Stimulated activated naive CD8-positive, alpha-beta T cell treated with anti-CD3 and anti-CD28 coated beads, Interleukin-15, Interleukin-2, amounts not matched to agents 100 ng/mL and 50 ng/mL, for 24 hours (primary cell): ENCODE measurements at regions not wholly inside any gene's neighbourhood (a gene's known extent, or its start where the extent isn't known, plus 50 kb on each side); places are given as distances from the start of the nearest gene placed in this dataset.
"Not testable (repeated sequence)": the region's sequence is repeated elsewhere in the genome, so short reads cannot be mapped to it uniquely, and the experiment has no call there.

Experiments used
- H3K27ac Mint-ChIP-seq: one replicate; pipeline ENCODE4 v1.8.0; 2021; ENCODE audit warnings: mild to moderate bottlenecking, mixed read lengths
- H3K27me3 Mint-ChIP-seq: one replicate; pipeline ENCODE4 v1.8.0; 2021; ENCODE audit warnings: mixed read lengths
- H3K36me3 Mint-ChIP-seq: one replicate; pipeline ENCODE4 v1.8.0; 2021; ENCODE audit warnings: low read depth, mixed read lengths
- H3K4me1 Mint-ChIP-seq: one replicate; pipeline ENCODE4 v1.8.0; 2021; ENCODE audit warnings: low read depth, mixed read lengths
- H3K4me3 Mint-ChIP-seq: one replicate; pipeline ENCODE4 v1.8.0; 2021; ENCODE audit warnings: mild to moderate bottlenecking, mixed read lengths
- H3K9me3 Mint-ChIP-seq: one replicate; pipeline ENCODE4 v1.8.0; 2021; ENCODE audit warnings: mixed read lengths

GRCh38 chr5:32534041-32534440 is 51.3 kb upstream of the SUB1 start:
- H3K4me3 Mint-ChIP-seq, result no peak overlapping the region
- no peaks in the 10 kb centered on the region for H3K27me3 Mint-ChIP-seq
- peak overlapping the region; percentile 45 for H3K27ac Mint-ChIP-seq
- no peaks in the 10 kb centered on the region for H3K9me3 Mint-ChIP-seq
- H3K4me1 Mint-ChIP-seq, result peaks cover 46% of the 10 kb centered on the region
- no peaks in the 10 kb centered on the region for H3K36me3 Mint-ChIP-seq

DNA sequence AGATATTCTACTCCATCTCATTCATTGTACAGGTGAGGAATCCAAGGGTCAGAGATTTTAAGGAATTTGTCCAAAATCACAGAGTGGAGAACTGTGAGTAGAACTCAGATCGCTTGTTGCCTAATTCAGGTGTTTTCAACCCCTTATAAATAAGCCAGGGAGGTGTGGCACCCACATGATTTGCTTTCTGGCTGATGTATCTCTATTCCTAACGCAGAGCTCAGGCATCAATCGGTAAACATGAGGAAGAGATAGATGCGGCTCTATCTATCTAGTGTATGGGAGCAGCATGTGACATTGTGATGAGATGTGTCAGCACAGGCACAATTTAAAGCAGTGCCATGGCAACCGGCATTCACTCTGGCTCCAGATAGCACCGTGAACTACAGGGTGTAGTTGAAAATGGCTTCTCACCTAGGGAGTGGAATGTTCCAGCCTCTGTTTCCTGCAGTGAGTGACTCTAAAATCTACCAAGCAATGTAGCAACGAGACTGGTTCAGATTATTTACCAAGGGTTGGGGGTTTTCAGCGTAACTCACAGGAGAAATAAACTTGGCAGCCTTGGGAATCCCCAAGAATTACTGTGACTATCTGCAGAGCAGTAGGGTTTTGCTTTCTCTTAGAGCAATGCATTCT is 53.4 kb upstream of the SUB1 start:
- H3K4me3 Mint-ChIP-seq, result peak overlapping the region; percentile 78
- peak overlapping the region; percentile 83 for H3K27ac Mint-ChIP-seq
- no peaks in the 10 kb centered on the region for H3K27me3 Mint-ChIP-seq
- no peaks in the 10 kb centered on the region for H3K36me3 Mint-ChIP-seq
- H3K9me3 Mint-ChIP-seq, result no peaks in the 10 kb centered on the region
- H3K4me1 Mint-ChIP-seq, result peaks cover 30% of the 10 kb centered on the region

DNA sequence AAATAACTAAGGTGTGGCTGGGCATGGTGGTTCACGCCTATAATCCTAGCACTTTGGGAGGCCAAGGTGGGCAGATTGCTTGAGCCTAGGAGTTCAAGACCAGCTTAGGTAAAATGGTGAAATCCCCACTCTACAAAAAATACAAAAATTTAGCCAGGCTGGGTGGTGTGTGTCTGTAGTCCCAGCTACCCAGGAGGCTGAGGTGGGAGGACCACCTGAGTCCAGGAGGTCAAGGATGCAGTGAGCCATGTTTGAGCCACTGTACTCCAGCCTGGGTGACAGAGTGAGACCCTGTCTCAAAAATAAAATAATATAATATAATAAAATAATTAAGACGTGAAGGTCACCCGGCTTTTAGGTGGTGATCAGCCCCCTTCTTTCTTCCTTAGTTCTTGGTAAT is 58.0 kb upstream of the SUB1 start:
- not testable (repeated sequence) for H3K27me3 Mint-ChIP-seq, H3K9me3 Mint-ChIP-seq, H3K4me3 Mint-ChIP-seq, H3K36me3 Mint-ChIP-seq, H3K27ac Mint-ChIP-seq
- peaks cover 12% of the 10 kb centered on the region for H3K4me1 Mint-ChIP-seq

DNA sequence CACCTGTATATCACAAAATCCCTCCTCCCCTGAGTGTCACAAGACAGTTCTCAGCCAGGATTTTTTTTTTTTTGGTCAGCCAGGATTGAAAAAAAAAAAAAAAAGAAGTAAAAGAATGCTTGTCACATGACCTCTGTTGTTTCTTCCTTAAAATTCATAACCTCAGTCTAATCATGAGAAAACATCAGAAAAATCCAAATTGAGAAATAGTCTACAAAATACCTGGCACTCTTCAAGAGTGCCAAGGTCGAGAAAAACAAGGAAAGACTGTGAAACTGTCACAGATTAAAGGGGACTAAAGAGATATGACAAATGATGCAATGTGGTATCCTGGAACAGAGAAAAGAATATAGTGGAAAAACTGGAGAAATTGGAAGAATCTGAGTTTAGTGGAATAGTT is 58.5 kb upstream of the SUB1 start:
- Mint-ChIP-seq H3K27me3 (peaks cover 3% of the 10 kb centered on the region), H3K27ac (no peak overlapping the region), H3K36me3 (no peaks in the 10 kb centered on the region), H3K9me3 (no peaks in the 10 kb centered on the region), H3K4me3 (no peak overlapping the region), H3K4me1 (peaks cover 7% of the 10 kb centered on the region)

- H3K4me3 Mint-ChIP-seq, result no peak overlapping the region
- no peak overlapping the region for H3K27ac Mint-ChIP-seq
- peaks cover 3% of the 10 kb centered on the region for H3K27me3 Mint-ChIP-seq
- no peaks in the 10 kb centered on the region for H3K4me1 Mint-ChIP-seq
- no peaks in the 10 kb centered on the region for H3K9me3 Mint-ChIP-seq
- no peaks in the 10 kb centered on the region for H3K36me3 Mint-ChIP-seq
Observed at GRCh38 chr5:32523625-32524024, 61.7 kb upstream of the SUB1 start.

- H3K4me3 Mint-ChIP-seq, result no peak overlapping the region
- H3K9me3 Mint-ChIP-seq, result no peaks in the 10 kb centered on the region
- H3K27me3 Mint-ChIP-seq, result peaks cover 3% of the 10 kb centered on the region
- H3K4me1 Mint-ChIP-seq, result no peaks in the 10 kb centered on the region
- H3K27ac Mint-ChIP-seq, result no peak overlapping the region
- no peaks in the 10 kb centered on the region for H3K36me3 Mint-ChIP-seq
Observed at GRCh38 chr5:32522429-32523143, 62.8 kb upstream of the SUB1 start.

GRCh38 chr5:32521481-32521880 is 63.9 kb upstream of the SUB1 start:
- no peak overlapping the region for H3K4me3 Mint-ChIP-seq
- no peaks in the 10 kb centered on the region for H3K4me1 Mint-ChIP-seq
- peaks cover 3% of the 10 kb centered on the region for H3K27me3 Mint-ChIP-seq
- H3K9me3 Mint-ChIP-seq, result no peaks in the 10 kb centered on the region
- H3K27ac Mint-ChIP-seq, result no peak overlapping the region
- no peaks in the 10 kb centered on the region for H3K36me3 Mint-ChIP-seq

- peaks cover 3% of the 10 kb centered on the region for H3K27me3 Mint-ChIP-seq
- no peaks in the 10 kb centered on the region for H3K36me3 Mint-ChIP-seq
- H3K27ac Mint-ChIP-seq, result no peak overlapping the region
- no peaks in the 10 kb centered on the region for H3K9me3 Mint-ChIP-seq
- H3K4me1 Mint-ChIP-seq, result no peaks in the 10 kb centered on the region
- H3K4me3 Mint-ChIP-seq, result no peak overlapping the region
Observed at GRCh38 chr5:32520972-32521371, 64.4 kb upstream of the SUB1 start.

GRCh38 chr5:32520356-32520755 is 65.0 kb upstream of the SUB1 start:
- Mint-ChIP-seq H3K4me1 (no peaks in the 10 kb centered on the region), H3K4me3 (no peak overlapping the region), H3K36me3 (no peaks in the 10 kb centered on the region), H3K27me3 (peaks cover 3% of the 10 kb centered on the region), H3K27ac (no peak overlapping the region), H3K9me3 (no peaks in the 10 kb centered on the region)

GRCh38 chr5:32519508-32519907 is 65.8 kb upstream of the SUB1 start:
- no peak overlapping the region for H3K27ac Mint-ChIP-seq
- H3K4me1 Mint-ChIP-seq, result no peaks in the 10 kb centered on the region
- no peaks in the 10 kb centered on the region for H3K9me3 Mint-ChIP-seq
- H3K27me3 Mint-ChIP-seq, result peaks cover 3% of the 10 kb centered on the region
- H3K36me3 Mint-ChIP-seq, result no peaks in the 10 kb centered on the region
- H3K4me3 Mint-ChIP-seq, result no peak overlapping the region

DNA sequence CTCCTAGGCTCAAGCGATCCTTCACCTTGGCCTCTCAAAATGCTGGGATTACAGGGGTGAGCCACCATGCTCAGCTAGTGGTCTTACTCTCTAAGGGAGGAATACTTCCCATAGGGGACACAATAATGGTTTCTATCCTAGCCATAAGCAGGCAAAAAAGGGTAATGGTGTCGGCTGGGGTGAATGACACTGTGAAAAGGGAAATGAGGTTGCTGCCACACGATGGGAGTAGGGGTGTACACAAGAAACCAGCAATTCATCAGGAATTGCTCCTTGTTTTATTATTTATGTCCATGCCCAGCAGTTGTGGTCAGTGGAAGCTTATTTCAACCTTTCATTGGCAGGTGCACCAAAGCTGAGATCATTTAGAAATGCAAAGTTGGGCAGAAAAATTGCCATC is 70.3 kb upstream of the ZFR start:
- Mint-ChIP-seq H3K27me3 (no peaks in the 10 kb centered on the region), H3K27ac (no peak overlapping the region), H3K4me3 (no peak overlapping the region), H3K4me1 (no peaks in the 10 kb centered on the region), H3K9me3 (no peaks in the 10 kb centered on the region), H3K36me3 (no peaks in the 10 kb centered on the region)

DNA sequence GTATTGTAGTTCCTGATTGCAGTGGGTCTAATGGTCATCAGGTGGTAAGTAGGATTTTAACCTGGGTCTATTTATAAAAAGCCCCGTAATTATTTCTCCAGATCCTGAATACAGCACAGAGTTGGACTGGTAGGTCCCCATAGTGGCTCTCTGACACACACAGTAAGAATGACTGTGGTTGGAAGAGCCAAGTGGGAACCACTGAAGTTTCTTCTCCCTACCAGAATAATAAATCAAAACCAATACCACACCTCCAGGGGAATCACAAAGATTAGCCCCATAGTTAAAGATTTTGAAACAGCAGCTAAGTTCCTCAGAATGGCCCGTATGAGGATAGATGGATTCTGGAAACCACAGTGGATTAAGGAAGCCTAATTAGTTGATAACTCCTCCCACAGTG is 68.4 kb upstream of the ZFR start:
- no peaks in the 10 kb centered on the region for H3K27me3 Mint-ChIP-seq
- H3K27ac Mint-ChIP-seq, result no peak overlapping the region
- H3K4me1 Mint-ChIP-seq, result no peaks in the 10 kb centered on the region
- H3K4me3 Mint-ChIP-seq, result no peak overlapping the region
- H3K9me3 Mint-ChIP-seq, result no peaks in the 10 kb centered on the region
- no peaks in the 10 kb centered on the region for H3K36me3 Mint-ChIP-seq

DNA sequence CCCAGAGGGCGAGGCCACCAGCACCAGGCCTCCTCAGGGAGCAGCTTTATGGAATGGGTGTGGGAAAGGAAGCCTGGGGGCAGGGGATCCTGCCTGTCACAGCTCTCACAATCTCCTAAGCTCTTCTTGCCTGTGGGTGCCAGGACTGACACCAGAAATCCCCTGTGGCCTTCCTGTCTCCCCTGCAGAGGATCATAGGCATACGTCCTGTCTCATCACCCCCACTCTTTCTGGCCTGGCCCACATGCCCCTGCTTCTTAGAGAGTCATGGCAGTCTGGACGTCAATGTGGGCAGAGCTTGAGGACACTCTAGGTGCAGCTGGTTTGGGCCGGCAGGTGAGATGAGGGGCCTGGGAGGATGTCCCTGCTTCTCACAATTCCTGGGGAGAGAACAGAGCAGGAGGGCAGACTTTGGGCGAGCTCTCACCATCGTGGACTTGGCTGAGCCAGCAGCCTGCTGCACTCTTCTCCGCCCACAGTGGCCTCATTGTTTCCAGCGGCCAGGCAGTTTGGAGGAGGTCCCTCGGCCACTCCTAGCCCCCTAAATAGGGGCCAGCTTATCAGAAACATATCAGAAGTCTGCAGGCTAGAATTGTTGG is 67.3 kb upstream of the ZFR start:
- no peaks in the 10 kb centered on the region for H3K4me1 Mint-ChIP-seq
- H3K9me3 Mint-ChIP-seq, result no peaks in the 10 kb centered on the region
- H3K36me3 Mint-ChIP-seq, result no peaks in the 10 kb centered on the region
- no peaks in the 10 kb centered on the region for H3K27me3 Mint-ChIP-seq
- H3K27ac Mint-ChIP-seq, result no peak overlapping the region
- no peak overlapping the region for H3K4me3 Mint-ChIP-seq

- Mint-ChIP-seq H3K9me3 (no peaks in the 10 kb centered on the region), H3K27ac (no peak overlapping the region), H3K4me1 (no peaks in the 10 kb centered on the region), H3K36me3 (no peaks in the 10 kb centered on the region), H3K27me3 (no peaks in the 10 kb centered on the region), H3K4me3 (no peak overlapping the region)
Observed at GRCh38 chr5:32510860-32511259, 66.3 kb upstream of the ZFR start.

DNA sequence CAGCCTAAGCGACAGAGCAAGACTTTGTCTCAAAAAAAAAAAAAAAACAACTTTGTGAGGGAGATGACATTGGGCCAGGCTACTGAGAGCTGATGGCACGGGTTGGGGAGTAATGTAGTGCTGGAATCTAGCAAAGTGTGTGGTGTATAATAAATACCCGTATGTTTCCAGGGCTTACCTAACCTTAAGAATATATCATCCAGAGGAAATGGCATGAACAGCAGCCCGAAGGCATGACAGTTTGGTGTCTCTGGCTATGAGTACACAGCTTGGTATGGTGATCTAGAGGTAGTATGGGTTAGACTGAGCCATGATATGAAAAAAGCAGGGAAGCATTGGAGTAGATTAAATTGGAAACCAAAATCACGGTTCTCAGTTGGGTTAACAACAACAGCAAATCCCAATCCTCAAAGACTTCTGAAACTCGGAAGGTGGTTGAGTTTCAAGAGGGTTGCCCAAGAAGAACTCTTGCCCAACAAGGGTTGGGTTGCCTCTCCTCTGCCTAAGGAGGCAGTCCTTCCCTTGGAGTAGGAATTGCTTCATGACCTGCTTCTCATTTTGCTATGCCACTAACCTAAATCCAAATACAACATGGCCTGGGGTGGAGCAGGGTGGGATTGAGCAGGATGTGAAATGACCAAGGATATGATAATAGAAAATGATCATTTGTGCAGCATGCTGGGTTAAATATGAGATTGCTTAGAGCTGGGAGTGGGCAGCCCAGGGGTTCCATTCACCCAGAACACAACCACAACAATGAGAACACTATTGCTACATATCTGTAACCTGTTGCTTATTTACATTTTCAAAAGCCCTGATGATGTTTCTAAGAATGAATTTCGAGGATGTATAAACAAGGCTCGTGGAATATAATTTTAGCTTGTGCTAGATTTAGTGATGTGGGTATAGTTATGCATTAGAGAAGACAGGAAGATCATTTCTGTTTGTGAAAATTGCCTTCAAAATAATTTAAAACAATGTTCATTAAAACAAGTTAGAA is 64.6 kb upstream of the ZFR start:
- no peak overlapping the region for H3K27ac Mint-ChIP-seq

More for the DNA sequence above, 64.6 kb upstream of the ZFR start:
- H3K36me3 Mint-ChIP-seq, result no peaks in the 10 kb centered on the region
- no peak overlapping the region for H3K4me3 Mint-ChIP-seq
- H3K9me3 Mint-ChIP-seq, result no peaks in the 10 kb centered on the region
- H3K27me3 Mint-ChIP-seq, result peaks cover 8% of the 10 kb centered on the region
- peaks cover 10% of the 10 kb centered on the region for H3K4me1 Mint-ChIP-seq
